ENCODE measurements at regions not wholly inside any gene's neighbourhood (a gene's known extent, or its start where the extent isn't known, plus 50 kb on each side); places are given as distances from the start of the nearest gene placed in this dataset.

DNA sequence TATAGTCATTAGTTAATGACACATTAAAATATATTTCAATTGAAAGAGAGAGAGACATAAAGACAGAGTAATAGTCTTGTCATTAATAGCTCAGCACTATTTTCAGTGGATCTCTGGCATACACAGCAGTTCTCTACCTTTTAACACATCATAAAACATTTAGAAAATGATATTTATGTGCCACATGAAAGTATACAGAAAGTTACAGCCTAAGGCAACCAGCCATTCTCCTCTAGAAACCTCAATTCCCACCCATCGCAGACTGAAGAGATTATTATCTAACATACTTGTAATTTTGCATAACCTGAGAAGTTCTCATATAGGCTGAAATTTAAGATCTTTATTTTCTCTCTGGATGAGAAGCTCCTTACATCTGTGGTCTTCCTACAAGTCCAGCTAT lies 58.7 kb upstream of the FAM83B start:
- intact Hi-C loops (cut with micrococcal nuclease) = no loop called here
- Histone ChIP-seq H3K27me3 (ENCODE audit: control insufficient read depth in 2 of 2, insufficient read depth in 2 of 2, low read length in 2 of 2) (no peaks in the 10 kb centered on the region), H3K4me2 (ENCODE audit: insufficient read depth, low read length) (no peak overlapping the region), H3K36me3 (ENCODE audit: control insufficient read depth, insufficient read depth, low read length) (no peaks in the 10 kb centered on the region), H3K9me1 (ENCODE audit: control insufficient read depth, insufficient read depth, low read length) (no peaks in the 10 kb centered on the region), H3K9me3 (replicated peaks; ENCODE audit: control insufficient read depth, insufficient read depth, low read depth, low read length) (no peaks in the 10 kb centered on the region), H4K20me1 (replicated peaks; ENCODE audit: control insufficient read depth, insufficient read depth, low read length) (no peaks in the 10 kb centered on the region), H3K4me3 (no peak overlapping the region), H3K27ac (ENCODE audit: extremely low read depth, low read depth, low read length) (no peak overlapping the region), H3K79me2 (ENCODE audit: control insufficient read depth, insufficient read depth, low read length) (no peaks in the 10 kb centered on the region), H2AFZ (ENCODE audit: low read depth, low read length) (no peak overlapping the region), H3K4me1 (replicated peaks in 1 of 2; ENCODE audit: control insufficient read depth in 2 of 2, insufficient read depth in 2 of 2, low read length in 2 of 2) (no peaks in the 10 kb centered on the region), H3K9ac (ENCODE audit: insufficient read depth in 1 of 2, low read depth in 2 of 2, low read length in 2 of 2) (no peak overlapping the region)
- WGBS (ENCODE audit: insufficient coverage, low coverage, missing lambda C conversion rate) = 0% methylated on average over 1 of the region's 1 CpG
- in situ Hi-C loops (cut with MboI) = no loop called here
- ChIA-PET POLR2A (no interaction called here), CTCF (ENCODE audit: low intra/inter-chr PET ratio) (no interaction called here)
- DNase-seq (ENCODE audit: extremely low read depth in 1 of 4, low spot score in 3 of 4) (no peak), FAIRE-seq (no peak), ATAC-seq (no peak)
- TF ChIP-seq STAT6 (CRISPR knock-in tag; IDR thresholded peaks at IDR 0.05) = no peak
- TF ChIP-seq NCOA2 (IDR thresholded peaks at IDR 0.05; ENCODE audit: partially characterized antibody in 2 of 2) = no peak
- TF ChIP-seq NR1H2 (CRISPR knock-in tag; IDR thresholded peaks at IDR 0.05) = no peak
- no peak for TF ChIP-seq ZNF121 (CRISPR knock-in tag; conservative IDR thresholded peaks at IDR 0.05)
- no peak for TF ChIP-seq ZNF280B (CRISPR knock-in tag; IDR thresholded peaks at IDR 0.05)
- no peak for TF ChIP-seq BCLAF1 (IDR thresholded peaks at IDR 0.05; ENCODE audit: borderline replicate concordance in 1 of 2, control insufficient read depth in 1 of 2, low read depth in 2 of 2, low read length in 1 of 2)
- no peak for TF ChIP-seq MXD1 (CRISPR knock-in tag; IDR thresholded peaks at IDR 0.05; ENCODE audit: borderline replicate concordance, poor library complexity, severe bottlenecking)
- no peak for TF ChIP-seq ADNP (tag; IDR thresholded peaks at IDR 0.05)
- no TSS peak for BruUV-seq (replicated peaks)
